ENCODE measurements at regions not wholly inside any gene's neighbourhood (a gene's known extent, or its start where the extent isn't known, plus 50 kb on each side); places are given as distances from the start of the nearest gene placed in this dataset.

GRCh38 chr4:12172198-12172973, 743.7 kb upstream of the HS3ST1 start:
- intact Hi-C loops (cut with DNase I) = loop anchor here in 4 of 10 donors (10.0 kb wide), 3 partner anchors 222 to 462 kb away; no protein-coding TSS in a partner anchor
- ATAC-seq (peak; percentile 89 to 94 (median 92)), DNase-seq (no peak)
- Histone ChIP-seq H3K4me1 (peaks cover 0 to 23% (median 0%) of the 10 kb centered on the region in 12 donors), H3K27ac (peak overlapping the region; percentile 42 to 85 (median 61)), H3K27me3 (no peaks in the 10 kb centered on the region), H3K36me3 (no peaks in the 10 kb centered on the region), H3K9me3 (no peaks in the 10 kb centered on the region), H3K4me3 (no peak overlapping the region)
- TF ChIP-seq CTCF (IDR thresholded peaks at IDR 0.05) (no peak), POLR2A (IDR thresholded peaks at IDR 0.05) (no peak)
- WGBS, 4 donors = 27 to 33% (median 31%) methylated on average over 3 of the region's 3 CpGs

GRCh38 chr4:12170308-12170707, 741.6 kb upstream of the HS3ST1 start:
- ATAC-seq = peak in 2 of 4 donors; percentile 13 to 32
- no peaks in the 10 kb centered on the region for H3K9me3 ChIP-seq
- intact Hi-C loops (cut with DNase I) = loop anchor here in 4 of 10 donors (10.0 kb wide), 3 partner anchors 224 to 464 kb away; no protein-coding TSS in a partner anchor
- peaks cover 0 to 23% (median 0%) of the 10 kb centered on the region in 12 donors for H3K4me1 ChIP-seq
- H3K4me3 ChIP-seq = no peak overlapping the region
- H3K27ac ChIP-seq = peak overlapping the region in 2 of 12 donors; percentile 25 to 80
- no peak for TF ChIP-seq POLR2A (IDR thresholded peaks at IDR 0.05)
- TF ChIP-seq CTCF (IDR thresholded peaks at IDR 0.05) = no peak
- no peaks in the 10 kb centered on the region for H3K36me3 ChIP-seq
- no peaks in the 10 kb centered on the region for H3K27me3 ChIP-seq
- DNase-seq = no peak
- WGBS, 4 donors = 55 to 66% (median 56%) methylated on average over 4 of the region's 4 CpGs

- no peak overlapping the region for H3K4me3 ChIP-seq
- no peaks in the 10 kb centered on the region for H3K36me3 ChIP-seq
- H3K27ac ChIP-seq = no peak overlapping the region
- peaks cover 0 to 8% (median 0%) of the 10 kb centered on the region in 12 donors for H3K4me1 ChIP-seq
- no peak for DNase-seq
- no peak for ATAC-seq
- peaks cover 0 to 6% (median 0%) of the 10 kb centered on the region in 12 donors for H3K9me3 ChIP-seq
- intact Hi-C loops (cut with DNase I) = no loop called here
- TF ChIP-seq CTCF (IDR thresholded peaks at IDR 0.05) (no peak), POLR2A (IDR thresholded peaks at IDR 0.05) (no peak)
- H3K27me3 ChIP-seq = no peaks in the 10 kb centered on the region
Observed at GRCh38 chr4:12165616-12166015, 736.9 kb upstream of the HS3ST1 start.

- TF ChIP-seq POLR2A (IDR thresholded peaks at IDR 0.05) (no peak), CTCF (IDR thresholded peaks at IDR 0.05) (no peak)
- no peak for ATAC-seq
- DNase-seq = no peak
- Histone ChIP-seq H3K36me3 (no peaks in the 10 kb centered on the region), H3K4me1 (no peaks in the 10 kb centered on the region), H3K9me3 (peaks cover 0 to 10% (median 0%) of the 10 kb centered on the region in 12 donors), H3K27me3 (no peaks in the 10 kb centered on the region), H3K27ac (no peak overlapping the region), H3K4me3 (no peak overlapping the region)
- intact Hi-C loops (cut with DNase I) = no loop called here
Observed at GRCh38 chr4:12146339-12146738, 717.6 kb upstream of the HS3ST1 start.

All from heart left ventricle (tissue), 16 donors.